GM18517 (cell line): ENCODE measurements at regions not wholly inside any gene's neighbourhood (a gene's known extent, or its start where the extent isn't known, plus 50 kb on each side); places are given as distances from the start of the nearest gene placed in this dataset.
"Not testable (repeated sequence)": the region's sequence is repeated elsewhere in the genome, so short reads cannot be mapped to it uniquely, and the experiment has no call there.

Experiments
- ATAC-seq: cut with Tn5 transposase; IDR thresholded peaks from one replicate; pipeline ENCODE4 v1.9.1; 2021; ENCODE audit warnings: mild to moderate bottlenecking, moderate library complexity; ENCODE audit not compliant: unreplicated experiment

DNA sequence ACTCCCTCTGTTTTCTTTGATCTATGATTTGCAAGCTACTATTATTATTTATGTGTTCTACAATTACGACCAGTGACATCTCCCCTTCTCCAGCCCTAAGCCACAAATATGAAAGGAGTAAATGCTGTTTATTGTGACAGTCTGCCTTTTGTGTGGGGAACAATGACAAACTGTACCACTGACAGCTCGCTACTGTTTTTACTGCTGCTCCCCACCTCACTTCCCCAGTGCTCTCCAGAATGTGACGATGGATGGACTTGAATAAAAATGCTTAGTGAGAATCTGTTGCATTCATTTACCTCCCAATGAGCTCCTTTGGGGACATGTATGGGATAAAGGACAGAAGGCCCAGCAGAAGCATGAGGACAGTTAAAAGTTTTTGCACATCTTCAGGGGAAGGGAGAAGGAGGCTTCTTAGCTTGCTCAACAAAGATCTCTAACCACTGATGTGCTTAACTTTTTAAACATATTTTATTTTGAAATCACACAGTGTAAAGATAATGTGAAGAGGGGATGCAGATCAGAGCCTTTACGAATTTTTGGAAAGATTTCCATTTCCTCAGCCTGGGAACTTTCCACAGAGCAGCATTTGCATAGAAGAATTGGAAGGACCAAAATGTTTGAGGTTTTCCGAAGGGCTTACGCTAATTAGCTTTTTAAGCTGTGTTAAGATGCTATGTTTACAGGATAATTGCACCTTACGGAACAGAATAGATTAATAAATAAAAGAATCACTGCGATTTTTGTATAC is 485.1 kb upstream of the TENM3 start:
- no peak for ATAC-seq

- no peak for ATAC-seq
Observed at GRCh38 chr4:181760560-181760959, 482.6 kb upstream of the TENM3 start.

GRCh38 chr4:181761156-181761555 is 482.0 kb upstream of the TENM3 start:
- no peak for ATAC-seq

DNA sequence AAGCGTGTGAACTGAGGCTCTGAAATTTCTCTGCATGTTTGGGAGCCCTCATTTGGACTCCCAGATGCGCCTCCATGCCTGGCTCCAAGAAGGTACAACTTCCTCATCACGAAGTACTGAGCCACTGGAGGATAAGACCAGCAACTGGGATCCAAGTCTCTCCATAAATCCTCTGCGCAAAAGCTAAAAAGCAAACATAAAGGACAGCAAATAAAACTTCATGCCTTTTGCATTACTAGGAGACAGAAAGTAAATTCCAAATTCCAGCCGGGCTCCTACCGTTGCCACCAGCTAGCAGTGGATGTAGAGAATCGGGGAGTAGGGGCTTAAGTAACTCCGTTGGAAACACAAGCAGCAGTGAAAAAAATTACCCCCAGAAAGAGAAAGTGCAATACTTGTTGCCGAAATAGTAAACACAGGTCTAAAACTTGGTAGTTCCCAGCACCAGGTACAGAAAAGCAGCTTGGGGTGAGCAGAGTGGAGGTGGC is 477.1 kb upstream of the TENM3 start:
- no peak for ATAC-seq

DNA sequence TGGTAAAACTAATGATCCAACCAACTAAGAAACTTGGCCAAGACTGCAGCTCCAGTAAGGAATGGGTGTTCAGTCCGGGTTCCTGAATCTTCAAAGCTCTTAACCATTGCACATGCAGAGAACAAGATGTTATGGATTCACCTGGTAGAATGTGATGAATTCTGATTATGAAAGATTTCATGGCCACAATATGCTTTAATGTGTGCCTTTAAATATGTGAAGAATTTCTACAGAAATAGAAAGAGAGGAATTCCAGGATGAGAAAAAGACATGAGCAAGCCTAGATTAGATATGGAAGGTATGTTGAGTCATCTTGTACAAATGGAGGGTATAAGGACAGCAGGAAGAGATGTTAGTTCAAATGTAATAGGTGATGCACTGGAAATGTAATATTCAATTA is 472.2 kb upstream of the TENM3 start:
- no peak for ATAC-seq

- ATAC-seq = no peak
Observed at GRCh38 chr4:181775298-181775697, 467.9 kb upstream of the TENM3 start.

DNA sequence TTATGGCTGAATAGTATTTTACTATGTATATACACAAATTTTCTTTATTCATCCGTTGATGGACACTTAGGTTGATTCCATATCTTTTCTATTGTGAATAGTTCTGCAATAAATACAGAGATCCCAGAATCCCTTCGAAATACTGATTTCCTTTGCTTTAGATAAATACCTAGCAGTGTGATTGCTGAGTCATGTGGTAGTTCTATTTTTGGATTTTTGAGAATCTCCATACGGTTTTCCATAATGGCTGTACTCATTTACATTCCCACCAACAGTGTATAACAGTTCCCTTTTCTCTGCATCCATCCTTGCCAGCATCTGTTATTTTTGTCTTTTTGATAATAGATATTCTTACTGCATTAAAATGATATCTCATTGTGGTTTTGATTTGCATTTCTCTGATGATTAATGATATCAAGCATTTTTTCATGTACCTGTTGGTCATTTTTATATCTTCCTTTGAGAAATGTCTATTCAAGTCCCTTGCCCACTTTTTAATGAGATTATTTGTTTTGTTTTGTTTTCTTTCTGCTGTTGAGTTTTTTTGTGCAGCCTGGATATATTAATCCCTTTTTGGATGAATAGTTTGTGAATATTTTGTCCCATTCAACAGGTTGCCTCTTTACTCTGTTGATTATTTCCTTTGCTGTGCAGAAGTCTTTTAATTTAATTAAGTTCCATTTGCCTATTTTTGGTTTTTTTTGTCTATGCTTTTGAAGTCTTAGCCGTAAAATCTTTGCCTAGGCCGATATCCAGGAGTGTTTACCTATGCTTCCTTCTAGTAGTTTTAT is 466.7 kb upstream of the TENM3 start:
- no peak for ATAC-seq

DNA sequence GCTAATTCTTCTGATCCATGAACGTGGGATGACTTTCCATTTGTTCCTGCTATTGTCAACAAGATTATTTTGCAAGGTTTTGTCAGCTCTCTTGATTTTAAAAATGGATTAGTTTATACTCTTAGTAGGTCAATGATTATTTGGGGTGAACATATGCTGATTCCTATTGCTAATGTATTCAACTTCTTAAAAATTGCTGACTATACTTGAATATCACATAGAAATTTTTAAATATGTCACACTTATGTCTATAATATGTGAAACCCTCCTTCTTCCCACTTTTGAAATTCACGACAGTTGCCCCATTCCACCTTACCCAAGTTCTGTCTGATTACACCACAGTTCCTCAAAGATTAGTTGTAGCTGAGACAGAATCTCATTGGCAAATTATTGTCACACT is 465.7 kb upstream of the TENM3 start:
- ATAC-seq = no peak

DNA sequence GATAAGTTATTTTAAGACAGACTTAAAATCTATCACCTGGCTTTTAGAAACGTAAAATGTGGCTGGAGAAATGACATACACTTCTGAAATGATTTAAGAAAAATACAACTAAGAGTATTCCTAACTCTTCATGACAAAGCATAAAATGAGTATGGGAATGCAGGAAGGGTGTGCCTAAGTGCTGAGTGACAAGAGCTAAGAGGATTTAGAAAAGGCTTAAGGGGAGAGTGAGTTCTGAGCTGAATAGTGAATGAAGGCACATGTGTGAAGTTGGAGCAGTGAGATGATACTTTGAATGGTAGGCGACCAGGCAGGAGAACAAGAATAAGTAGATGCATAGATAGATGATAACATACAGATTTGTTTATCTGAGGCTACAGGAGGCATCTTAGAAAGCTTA is 458.3 kb upstream of the TENM3 start:
- ATAC-seq = no peak

GRCh38 chr4:181792641-181793040 is 450.6 kb upstream of the TENM3 start:
- no peak for ATAC-seq

GRCh38 chr4:181793096-181793495 is 450.1 kb upstream of the TENM3 start:
- no peak for ATAC-seq

DNA sequence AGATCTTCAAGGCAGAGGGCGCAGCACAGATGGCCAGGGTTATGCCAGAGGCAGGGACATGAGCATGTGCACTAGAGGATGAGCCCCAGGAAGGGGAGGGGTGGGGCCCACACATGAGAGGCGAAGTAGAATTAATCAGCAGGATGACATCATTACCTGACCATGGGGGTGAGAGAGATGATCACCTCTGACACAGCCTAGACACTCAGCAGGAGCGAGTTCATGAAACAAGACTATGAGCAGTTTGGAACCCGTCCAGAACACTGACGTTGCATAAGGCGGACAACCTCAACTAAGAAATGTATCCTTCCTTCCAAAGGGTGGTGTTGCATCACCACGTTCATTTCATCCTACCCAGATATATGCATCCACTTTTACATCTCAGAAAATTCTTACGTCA is 446.7 kb upstream of the TENM3 start:
- ATAC-seq = no peak

DNA sequence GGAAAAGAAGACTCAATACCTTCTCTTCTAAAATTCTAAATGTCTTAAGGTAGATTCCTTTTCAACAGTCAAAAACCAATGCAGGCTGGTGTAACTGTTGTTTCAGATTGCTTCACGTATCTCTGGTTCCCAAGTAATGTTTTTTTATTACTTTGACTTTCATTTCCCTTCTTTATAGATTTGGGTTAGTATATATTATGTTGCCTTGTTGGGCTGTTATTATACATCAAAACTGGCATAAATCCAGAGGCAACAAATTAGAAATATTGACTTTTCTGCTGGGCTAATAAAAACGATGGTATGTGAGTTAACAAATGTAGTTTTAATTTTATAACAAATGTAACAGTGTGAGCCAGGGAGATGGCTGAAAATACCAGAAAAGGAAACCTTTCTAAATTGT is 444.7 kb upstream of the TENM3 start:
- no peak for ATAC-seq

- ATAC-seq = no peak
Observed at GRCh38 chr4:181799561-181800069, 443.6 kb upstream of the TENM3 start.

GRCh38 chr4:181802207-181802606 is 441.0 kb upstream of the TENM3 start:
- ATAC-seq = no peak

- ATAC-seq = no peak
Observed at GRCh38 chr4:181807771-181808170, 435.4 kb upstream of the TENM3 start.

DNA sequence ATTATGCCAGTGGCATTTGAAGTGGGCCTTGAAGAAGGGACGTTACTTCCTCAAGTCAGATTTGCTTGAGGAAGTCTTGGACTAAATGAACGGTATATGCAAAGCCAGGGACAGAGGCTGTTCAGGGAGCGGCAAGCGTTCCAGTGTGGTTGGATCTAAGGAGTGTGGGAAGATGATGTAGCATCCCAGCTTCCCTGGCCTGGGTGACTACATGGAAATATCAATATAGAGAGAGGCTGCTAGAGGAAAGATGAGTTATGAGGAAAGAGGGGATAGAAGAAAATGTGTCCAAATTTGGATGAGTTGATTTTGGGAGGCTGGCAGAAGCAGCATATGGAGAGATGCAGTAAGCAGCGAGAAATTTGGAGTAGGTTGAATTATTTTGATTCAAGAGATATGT is 432.5 kb upstream of the TENM3 start:
- no peak for ATAC-seq

GRCh38 chr4:181811550-181811949 is 431.7 kb upstream of the TENM3 start:
- ATAC-seq = not testable (repeated sequence)

DNA sequence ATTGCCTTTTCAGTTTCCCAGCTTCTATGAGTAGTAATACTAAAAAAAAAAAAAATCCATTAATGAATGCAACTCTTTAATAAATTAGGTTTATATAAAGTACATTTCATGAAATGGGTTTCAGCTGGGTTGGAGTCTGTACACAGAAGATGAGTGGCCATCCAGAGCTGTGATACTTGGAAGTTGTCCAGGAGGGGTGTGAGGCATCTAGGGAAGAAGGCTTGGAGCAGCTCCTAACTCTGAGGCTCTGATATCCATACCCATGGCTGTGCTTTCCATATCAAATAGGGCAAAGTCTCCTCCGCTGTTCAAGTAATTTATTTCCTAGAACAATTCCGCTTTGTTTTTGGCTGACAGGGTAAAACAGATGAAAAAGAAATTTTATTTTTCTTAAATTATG is 423.3 kb upstream of the TENM3 start:
- ATAC-seq = no peak

DNA sequence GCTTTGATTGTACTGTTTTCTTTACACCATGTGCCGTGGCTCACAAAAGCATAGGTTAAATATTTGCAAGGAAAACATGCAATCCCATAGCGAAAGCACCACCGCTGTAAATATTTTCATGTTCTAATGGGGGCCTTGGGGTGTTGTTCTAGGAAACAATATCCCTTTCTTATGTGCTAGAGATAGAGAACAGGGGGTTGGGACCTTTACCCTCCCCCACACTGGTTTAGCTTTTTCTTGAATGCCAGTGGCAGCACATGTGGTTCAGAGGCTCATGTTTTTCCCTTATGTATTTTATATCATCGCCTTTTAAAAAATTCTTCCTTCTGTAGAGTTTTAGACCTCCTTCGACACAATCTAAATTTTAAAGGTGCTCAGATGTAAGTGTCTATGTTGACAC is 422.6 kb upstream of the TENM3 start:
- ATAC-seq = no peak

- no peak for ATAC-seq
Observed at GRCh38 chr4:181821039-181822004, 421.9 kb upstream of the TENM3 start.
